Epidermal melanocyte (primary cell): ENCODE measurements at regions not wholly inside any gene's neighbourhood (a gene's known extent, or its start where the extent isn't known, plus 50 kb on each side); places are given as distances from the start of the nearest gene placed in this dataset.
"Not testable (repeated sequence)": the region's sequence is repeated elsewhere in the genome, so short reads cannot be mapped to it uniquely, and the experiment has no call there.

Experiments used
- DNase-seq: peaks from one replicate; pipeline ENCODE4 v3.0.0; 2011; ENCODE audit warnings: low spot score; ENCODE audit not compliant: insufficient read length

DNA sequence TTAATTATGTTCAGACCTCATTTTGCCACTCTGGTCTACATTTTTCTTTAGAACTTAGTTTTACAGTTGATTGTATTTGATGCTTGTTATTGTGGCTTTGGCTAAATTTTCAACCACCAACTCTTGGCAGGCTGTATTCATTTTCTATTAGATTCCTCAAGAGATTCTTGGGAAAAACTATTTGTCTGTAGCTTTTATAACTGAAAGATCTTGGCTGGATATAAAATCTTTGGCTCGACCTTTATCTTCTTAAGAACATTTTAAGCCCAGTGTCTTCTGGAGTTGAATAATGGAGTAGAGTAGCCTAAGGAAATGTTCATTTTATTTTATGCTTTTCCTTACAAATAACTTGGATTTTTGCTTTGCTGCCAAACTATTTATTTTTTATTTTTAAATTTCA, 848.5 kb downstream of the PCDH17 start:
- no peak for DNase-seq

DNA sequence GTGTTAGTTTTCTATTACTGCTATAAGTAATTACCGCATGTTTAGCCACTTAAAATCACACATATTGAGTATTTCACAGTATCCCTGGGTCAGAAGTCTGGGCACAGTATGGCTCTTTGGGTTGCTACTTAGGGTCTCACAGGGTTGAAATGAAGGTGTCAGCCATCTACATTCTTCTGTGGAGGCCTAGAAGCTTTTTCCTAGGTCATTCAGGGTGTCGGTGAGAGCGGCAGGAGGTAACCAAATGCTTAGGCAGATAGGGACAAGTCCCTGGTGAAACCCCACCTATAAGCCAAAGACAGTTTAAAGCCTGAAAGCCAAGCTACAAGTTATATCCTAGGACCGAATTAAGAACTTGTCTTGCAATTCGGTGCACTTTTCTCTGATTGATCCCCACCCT, 856.7 kb downstream of the PCDH17 start:
- DNase-seq: no peak

DNA sequence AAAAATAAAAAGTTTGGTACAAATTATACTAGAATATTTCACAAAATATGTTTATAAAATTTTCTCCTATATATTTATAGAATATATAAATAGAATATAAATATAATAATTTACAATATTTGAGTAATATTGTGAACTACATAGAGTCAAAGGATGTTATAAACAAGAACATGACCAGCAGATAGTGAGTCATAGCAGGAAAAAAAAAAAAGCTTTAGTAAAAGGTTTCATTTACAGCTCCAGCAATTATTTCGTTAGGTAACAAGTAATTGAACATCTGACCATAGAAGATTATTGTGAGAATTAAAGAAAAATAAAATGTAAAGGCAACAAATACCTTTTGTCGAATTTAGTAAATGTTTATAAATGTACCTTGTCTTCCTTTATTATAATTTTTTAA, 864.1 kb downstream of the PCDH17 start:
- no peak for DNase-seq

DNA sequence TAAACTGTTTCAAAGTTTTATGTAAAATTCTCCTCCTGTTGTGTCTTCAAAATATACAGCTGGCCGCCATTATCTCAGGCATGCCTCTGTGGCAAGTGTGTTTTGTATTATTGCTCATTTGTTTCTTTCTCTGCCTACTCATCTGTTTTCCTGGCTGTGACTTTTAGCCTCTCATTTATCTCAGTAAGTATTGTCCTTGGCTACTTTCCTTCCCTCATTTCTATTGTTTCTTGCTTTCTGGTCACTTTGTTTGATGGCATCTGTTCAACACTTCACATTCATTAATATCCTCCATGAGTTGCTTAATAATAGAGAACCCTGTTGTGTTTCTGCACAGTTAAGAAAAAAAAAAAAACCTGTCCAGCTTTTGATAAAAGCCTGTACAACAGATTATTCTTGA, 869.4 kb downstream of the PCDH17 start:
- DNase-seq: no peak

DNA sequence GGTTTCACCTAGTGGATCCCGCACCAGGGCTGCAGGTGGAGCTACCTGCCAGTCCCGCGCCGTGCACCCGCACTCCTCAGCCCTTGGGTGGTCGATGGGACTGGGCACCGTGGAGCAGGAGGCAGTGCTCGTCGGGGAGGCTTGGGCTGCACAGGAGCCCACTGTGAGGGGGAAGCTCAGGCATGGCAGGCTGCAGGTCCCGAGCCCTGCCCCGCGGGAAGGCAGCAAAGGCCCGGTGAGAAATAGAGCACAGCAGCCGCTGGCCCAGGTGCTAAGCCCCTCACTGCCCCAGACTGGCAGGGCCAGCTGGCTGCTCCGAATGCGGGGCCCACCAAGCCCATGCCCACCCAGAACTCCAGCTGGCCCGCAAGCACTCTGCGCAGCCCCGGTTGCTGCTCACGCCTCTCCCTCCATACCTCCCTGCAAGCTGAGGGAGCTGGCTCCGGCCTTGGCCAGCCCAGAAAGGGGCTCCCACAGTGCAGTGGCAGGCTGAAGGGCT, 872.7 kb downstream of the PCDH17 start:
- not testable (repeated sequence) for DNase-seq

DNA sequence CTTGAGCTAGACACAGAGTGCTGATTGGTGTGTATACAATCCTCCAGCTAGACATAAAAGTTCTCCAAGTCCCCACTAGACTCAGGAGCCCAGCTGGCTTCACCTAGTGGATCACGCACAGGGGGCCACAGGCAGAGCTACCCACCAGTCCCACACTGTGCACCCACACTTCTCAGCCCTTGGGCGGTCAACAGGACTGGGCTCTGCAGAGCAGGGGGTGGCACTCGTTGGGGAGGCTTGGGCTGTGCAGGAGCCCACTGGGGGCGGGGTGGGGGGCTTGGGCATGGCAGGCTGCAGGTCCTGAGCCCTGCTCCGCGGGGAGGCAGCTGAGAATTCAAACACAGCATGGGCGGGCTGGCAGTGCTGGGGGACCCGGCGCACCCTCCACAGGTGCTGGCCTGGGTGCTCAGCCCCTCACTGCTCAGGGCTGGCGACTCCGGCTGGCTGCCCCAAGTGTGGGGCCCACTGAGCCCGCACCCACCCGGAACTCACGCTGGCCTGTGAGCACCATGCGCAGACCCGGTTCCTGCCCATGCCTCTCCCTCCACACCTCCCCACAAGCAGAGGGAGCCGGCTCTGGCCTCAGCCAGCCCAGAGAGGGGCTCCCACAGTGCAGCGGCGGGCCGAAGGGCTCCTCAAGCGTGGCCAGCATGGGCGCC, 873.8 kb downstream of the PCDH17 start:
- not testable (repeated sequence) for DNase-seq

DNA sequence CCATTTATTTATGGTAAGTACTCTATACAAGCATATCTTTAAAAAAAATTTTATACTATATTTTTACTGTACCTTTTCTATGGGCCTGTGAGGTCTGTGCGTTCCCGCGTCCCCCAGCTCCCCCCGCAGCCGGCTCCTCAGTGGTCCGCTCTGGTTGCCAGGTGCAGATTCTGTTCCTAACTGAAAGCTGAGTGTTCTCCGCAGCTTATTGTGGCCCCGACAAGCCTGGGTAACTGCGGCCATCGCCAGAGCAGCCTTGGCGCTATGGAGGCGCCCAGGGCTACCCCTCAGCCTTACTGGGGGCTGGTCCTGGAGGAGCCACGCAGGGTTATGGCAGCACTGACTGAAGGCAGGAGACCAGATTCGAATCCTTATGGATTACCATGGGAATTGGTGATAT, 896.8 kb downstream of the PCDH17 start:
- no peak for DNase-seq

DNA sequence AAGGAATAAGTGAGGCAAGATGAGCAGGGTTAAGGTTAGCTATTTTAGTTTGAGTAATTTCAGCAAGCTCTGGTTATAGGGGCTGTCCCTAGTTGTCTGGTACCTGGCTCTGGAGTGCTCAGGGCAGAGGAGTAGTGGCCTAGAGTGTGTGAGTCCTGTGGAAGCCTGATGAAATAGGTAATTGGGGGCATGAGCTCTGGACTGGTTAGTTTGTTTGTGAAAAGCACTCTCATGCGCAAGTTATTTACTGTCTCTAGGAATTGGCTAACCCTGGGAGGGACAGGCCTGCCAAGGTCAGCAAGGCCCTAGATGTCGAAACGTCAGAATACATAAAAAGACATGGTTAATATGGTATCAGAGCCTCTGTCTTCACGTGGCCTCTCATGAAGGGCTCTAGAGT, 900.1 kb downstream of the PCDH17 start:
- DNase-seq: no peak

DNA sequence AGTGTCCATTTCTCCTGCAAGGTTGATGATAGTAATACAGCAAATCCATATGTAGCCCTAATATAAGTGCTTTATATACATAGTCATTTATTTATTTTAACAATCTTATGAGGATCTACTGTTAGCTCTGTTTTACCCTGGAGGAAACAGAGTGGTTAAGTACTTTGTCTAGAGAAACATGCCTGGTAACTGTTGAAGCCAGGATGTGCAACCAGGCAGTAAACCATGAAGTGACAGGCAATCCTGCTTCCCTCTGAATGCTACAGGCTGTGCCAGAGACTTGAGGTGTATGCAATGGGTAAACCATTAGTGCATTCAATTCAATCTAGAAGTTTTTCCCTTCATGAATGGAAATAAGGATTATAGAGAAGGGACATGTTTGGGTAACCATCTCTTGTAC, 911.0 kb downstream of the PCDH17 start:
- no peak for DNase-seq

DNA sequence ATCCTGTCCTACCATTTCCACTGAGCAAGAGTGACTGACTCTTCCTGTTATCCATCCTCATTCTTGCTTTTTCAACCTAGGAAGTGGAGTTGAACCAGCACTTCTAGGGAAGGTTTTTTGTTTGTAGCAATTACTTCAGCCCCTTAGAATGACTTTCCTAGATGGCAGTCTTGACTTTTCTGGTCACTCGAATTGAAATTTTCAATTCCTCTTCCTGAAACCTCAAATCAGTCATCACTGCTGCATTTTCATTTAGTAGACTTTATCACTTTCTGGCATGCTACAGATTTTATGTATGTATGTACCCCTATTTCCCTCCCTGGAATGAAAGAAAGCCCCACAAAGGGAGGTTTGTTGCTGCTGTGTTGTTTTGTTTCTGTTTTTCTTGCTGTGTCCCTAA, 915.9 kb downstream of the PCDH17 start:
- DNase-seq: no peak

DNA sequence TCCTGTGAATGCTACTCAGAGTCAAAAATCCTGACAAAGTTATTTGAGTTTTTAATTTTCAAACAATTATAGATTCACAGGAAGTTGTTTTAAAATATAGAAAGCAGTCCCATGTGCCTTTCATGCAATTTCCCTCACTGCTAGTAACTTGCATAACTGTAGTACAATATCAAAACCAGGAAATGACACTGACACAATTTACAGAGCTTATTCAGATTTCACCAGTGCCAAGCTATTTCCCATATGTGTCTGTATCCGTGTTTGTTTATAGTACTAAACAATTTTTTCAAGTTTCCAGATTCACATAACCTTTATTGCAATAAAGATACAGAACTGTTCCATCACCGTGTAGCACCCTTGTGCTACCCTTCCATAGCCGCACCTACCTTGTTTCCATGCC, 934.6 kb downstream of the PCDH17 start:
- no peak for DNase-seq

DNA sequence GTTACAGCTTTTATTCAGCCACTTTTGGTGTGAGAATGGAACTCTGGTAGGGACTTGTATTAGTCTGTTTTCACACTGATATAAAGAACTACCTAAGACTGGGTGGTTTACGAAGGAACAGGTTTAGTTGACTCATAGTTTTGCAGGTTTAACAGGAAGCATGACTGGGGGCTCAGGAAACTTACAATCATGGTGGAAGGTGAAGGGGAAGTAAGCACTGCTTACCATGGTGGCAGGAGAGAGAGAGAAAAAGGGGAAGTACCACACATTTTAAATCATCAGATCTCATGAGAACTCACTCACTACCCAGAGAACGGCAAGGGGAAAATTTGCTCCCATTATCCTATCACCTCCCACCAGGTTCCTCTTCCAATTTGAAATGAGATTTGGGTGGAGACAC, 942.2 kb downstream of the PCDH17 start:
- no peak for DNase-seq

DNA sequence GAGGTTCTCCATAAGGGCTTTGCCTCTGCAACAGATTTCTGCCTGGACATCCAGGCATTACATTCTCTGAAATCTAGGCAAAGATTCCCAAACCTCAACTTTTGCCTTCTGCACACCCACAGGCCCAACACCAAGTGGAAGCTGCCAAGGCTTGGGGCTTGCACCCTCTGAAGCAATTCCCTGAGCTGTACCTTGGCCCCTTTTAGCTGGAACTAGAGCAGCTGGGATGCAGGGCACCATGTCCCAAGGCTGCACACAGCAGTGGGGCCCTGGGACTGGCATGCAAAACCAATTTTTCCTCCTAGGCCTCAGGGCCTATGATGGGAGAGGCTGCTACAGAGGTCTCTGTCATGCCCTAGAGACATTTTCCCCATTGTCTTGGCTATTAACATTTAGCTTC, 943.2 kb downstream of the PCDH17 start:
- DNase-seq: no peak

DNA sequence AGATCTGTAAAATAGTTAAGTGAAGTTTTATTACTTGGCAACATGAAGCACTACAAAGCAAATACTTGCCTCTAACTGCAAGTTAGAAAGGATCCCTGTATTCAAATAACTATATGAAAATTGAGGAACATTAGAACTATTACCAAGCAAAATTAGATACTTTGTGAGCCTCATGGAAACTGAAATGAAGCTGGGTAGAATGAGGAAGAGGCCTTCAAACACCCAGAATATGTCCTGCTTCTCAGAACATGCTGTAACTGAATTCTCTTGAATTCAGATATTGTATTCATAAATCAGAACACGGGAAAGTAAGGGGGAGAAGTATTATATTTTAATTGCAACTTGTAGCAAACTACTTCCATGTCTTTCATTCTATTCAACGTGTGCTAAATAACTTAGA, 947.9 kb downstream of the PCDH17 start:
- DNase-seq: no peak

DNA sequence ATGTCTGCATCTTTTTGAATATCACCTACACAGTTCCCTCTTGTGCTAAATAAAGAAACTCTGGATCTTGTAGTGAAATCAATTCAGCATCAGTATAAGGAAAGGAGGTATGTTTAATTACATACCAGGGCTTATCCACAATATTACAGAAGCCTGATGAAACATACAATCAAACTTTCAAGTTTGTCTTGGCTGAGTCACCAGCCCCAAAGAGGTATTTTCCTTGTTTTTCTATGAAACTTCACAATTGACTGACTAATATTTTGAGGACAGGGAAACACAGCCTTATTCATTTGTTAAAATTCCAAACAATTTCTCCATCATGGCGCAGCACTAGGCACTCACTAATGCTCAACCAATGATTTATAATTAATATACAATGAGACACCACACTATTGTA, 952.4 kb downstream of the PCDH17 start:
- DNase-seq: no peak

DNA sequence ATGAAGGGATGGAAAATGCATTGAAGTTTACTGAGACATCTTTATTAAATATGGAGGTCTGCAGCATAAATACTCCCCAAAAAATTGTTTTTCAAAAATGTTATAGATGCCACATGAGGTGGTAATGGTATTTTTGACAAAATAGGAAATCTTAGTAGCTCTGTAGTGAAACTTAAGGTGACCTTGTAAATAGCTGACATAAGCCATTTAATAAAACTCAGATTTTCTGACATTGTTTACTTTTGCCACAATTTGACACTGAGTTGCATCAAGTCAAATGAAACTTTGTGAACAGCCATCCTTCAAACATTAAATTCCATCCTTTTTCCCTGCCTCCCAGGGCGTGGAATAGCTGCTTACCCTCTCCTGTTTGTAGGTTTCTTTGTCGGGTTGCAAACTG, 953.1 kb downstream of the PCDH17 start:
- DNase-seq: no peak

DNA sequence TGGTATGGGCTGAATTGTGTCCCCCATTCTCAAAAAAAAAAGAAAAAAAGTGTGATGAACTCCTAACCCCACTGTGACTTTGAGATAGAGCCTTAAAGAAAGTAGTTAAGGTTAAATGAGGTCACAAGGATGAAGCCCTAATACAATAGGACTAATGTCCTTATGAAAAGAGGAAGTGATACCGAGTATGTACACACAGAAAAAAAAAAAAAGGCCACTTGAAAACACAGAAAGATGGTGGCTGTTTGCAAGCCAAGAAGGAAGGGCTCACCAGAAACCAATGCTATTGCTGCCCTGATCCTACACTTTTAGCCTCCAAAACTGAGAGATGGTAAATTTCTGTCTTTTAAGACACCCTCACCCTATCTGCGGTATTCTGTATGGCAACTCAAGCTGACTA, 955.6 kb downstream of the PCDH17 start:
- no peak for DNase-seq

DNA sequence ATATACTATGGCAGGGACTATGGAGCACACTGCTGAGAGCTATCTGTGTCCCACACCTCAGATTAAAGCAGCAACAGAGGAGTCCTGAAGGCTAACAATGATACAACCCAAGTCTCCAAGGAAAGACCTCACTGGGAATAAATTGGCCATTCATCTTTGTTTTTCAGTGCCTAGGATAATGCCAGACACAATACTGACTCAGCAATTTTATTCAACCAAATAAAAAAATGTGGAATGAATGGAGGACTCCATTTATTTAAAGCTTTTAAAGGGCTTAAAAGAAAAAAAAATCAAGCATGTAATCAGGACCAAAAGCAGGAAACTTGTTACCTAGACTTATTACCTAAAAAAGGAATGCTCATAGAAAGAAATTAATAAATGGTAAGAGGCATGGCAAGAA, 960.5 kb downstream of the PCDH17 start:
- no peak for DNase-seq

DNA sequence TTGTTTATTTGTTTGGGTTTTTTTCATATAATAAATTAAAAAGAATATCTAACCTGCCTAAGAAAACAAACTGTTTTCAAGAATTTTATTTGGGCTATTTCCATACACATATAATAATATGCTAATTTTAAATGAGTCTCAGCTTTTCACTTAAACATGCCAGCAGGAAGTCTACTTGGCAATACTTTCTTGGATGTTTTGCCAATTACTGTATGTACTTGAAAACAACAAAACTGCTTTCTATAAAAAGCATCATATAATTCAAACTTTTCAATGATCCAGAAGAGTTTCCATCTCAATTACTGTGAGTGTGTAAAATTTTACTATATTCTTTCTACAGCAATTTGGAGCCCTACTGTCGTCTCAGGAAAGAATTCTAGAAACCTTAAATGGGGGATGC, 961.2 kb downstream of the PCDH17 start:
- no peak for DNase-seq

DNA sequence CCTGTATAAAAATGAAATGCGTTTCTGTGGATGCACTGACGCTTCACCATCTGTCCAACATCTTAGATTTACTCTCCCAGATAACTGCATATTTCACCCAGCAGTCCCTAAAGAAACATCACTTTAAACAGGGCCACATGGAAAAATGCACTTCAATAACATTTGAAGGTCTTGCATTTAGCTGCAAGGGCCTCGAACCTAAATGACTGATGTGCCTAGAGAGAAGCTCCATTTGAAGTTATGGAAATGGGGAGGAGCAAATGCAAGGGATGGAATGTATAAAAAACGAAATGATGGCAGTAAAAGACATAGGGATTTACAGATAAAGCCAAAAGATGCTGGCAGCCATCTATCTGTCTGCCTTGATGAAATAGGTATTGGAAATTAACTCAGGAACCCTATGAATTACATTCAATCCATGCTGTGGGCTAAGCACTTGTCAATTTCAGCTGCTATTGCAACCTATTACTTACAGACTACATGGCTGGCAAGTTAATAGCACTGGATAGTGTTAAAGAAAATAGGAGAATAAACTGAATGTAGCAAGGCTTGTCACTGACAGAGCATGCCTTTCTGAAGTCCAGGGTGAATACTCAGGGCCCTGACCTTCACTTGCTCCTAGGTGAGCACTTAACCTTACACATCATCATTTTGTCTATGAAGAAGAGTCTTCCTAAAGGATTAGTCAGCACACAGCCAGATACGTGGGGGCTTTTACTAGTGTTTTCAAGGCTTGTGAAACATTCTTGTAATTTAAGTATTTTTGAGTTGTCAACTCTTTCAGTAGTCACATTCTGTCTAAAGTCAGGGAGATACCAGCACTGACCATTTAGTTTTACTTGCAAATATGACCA, 963.4 kb downstream of the PCDH17 start:
- no peak for DNase-seq

DNA sequence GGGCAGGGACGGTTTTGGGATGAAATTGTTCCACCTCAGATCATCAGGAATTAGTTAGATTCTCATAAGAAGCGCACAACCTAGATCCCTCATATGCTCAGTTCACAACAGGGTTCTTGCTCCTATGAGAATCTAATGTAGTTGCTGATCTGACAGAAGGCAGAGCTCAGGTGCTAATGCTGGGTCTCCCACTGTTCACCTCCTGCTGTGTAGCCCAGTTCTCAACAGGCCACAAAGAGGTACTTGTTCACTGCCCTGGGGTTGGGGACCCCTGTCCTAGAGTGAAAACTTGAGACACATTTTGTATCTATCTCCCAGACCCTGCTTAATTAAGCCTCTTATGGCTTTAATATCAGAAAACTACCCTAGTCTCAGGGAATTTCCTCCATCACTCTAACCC, 966.0 kb downstream of the PCDH17 start:
- DNase-seq: no peak

DNA sequence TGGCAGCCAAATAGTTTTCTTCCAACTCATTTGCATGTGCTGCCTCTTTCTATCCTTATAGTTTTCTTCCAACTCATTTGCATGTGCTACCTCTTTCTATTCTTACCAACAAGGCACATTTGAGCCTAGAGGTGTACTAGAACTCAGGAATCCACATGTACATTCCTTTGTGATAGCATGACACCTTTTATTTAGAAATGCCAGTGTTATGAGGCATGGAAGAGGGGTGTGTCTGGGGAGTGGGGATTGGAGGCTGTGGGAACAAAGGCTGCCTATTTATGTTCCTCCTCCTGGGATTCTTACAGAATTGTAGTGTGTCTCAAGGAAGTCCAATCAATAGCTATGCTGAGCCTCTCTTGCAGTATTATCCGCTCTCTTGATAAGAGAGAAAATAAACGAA, 966.7 kb downstream of the PCDH17 start:
- no peak for DNase-seq

DNA sequence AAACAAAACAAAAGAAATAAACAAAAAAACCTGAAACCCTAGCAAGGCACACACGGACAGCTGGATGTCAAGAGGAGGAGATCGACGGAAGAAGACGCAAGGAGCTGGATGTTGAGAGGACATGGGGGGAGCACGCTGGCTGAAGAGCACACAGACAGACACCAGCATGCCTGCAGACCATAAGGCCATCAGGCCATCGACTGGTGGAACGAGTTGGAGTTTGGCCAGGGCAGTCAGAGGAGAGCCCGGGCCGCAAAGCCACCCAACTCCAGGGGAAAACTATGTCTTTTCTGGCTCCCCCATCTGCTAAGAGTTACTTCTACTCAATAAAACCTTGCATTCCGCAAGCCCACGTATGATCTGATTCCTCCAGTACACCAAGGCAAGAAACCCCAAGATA, 979.6 kb downstream of the PCDH17 start:
- no peak for DNase-seq
